WTC11 (cell line): ENCODE measurements at regions not wholly inside any gene's neighbourhood (a gene's known extent, or its start where the extent isn't known, plus 50 kb on each side); places are given as distances from the start of the nearest gene placed in this dataset.

Experiments used
- CTCF ChIP-seq: fragments of 200-600 bp; IDR thresholded peaks from 2 replicates; pipeline ENCODE4 v1.8.0; 2022; ENCODE audit warnings: antibody characterized with exemption
- FOXK1 ChIP-seq: sonication (generic); formaldehyde crosslinking; IDR thresholded peaks from 2 replicates; pipeline ENCODE4 v1.8.0; 2022; ENCODE audit warnings: mild to moderate bottlenecking, moderate library complexity, missing genetic modification reagents
- KAT7 ChIP-seq: sonication (generic); formaldehyde crosslinking; IDR thresholded peaks from 2 replicates; pipeline ENCODE4 v1.8.1; 2023; ENCODE audit warnings: missing genetic modification reagents, mild to moderate bottlenecking, borderline replicate concordance
- MXD4 ChIP-seq: fragments of 250-450 bp; sonication (Bioruptor Pico); IDR thresholded peaks from 2 replicates; pipeline ENCODE4 v1.8.0; 2021; ENCODE audit warnings: mild to moderate bottlenecking, moderate library complexity, borderline replicate concordance
- PRDM15 ChIP-seq: sonication (generic); formaldehyde crosslinking; IDR thresholded peaks from 2 replicates; pipeline ENCODE4 v1.8.0; 2022; ENCODE audit warnings: missing genetic modification reagents
- SP1 ChIP-seq: sonication (generic); formaldehyde crosslinking; conservative IDR thresholded peaks from 2 replicates; pipeline ENCODE4 v1.8.1; 2022; ENCODE audit warnings: missing genetic modification reagents
- TF ChIP-seq, protein P1 (sequence below): sonication (generic); formaldehyde crosslinking; IDR thresholded peaks from 2 replicates; pipeline ENCODE4 v1.8.0; 2022; ENCODE audit warnings: mild to moderate bottlenecking, missing genetic modification reagents

DNA sequence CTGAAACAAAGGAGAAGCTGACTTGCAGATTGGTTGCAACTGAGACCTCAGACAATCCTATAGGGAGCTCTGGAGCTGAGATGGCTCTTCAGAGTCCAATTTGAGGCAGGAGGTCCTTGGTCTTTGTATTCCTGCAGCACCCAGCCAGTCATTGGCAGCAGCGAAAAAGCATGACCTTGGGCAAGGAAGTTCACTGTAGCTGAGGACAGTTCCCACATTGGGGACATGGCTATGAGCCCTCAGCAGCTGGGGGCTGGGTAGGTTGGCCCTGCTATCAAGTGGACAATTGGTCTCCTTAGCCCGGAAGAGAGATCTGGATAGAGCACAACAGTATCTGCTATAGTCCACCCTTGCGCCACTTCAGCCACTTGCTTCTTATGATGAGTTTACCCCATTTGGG lies 56.9 kb upstream of the ATP6AP2 start:
- no peak for TF ChIP-seq SP1 (CRISPR knock-in tag)
- TF ChIP-seq PRDM15 (CRISPR knock-in tag) = no peak
- TF ChIP-seq CTCF = no peak
- TF ChIP-seq MXD4 (CRISPR knock-in tag) = no peak
- no peak for TF ChIP-seq KAT7 (CRISPR knock-in tag)
- no peak for TF ChIP-seq FOXK1 (CRISPR knock-in tag)
- TF ChIP-seq, protein P1, sequence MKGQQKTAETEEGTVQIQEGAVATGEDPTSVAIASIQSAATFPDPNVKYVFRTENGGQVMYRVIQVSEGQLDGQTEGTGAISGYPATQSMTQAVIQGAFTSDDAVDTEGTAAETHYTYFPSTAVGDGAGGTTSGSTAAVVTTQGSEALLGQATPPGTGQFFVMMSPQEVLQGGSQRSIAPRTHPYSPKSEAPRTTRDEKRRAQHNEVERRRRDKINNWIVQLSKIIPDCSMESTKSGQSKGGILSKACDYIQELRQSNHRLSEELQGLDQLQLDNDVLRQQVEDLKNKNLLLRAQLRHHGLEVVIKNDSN = no peak
